GM23338 (cell line): ENCODE measurements at regions not wholly inside any gene's neighbourhood (a gene's known extent, or its start where the extent isn't known, plus 50 kb on each side); places are given as distances from the start of the nearest gene placed in this dataset.

ENCODE experiments used
- CREB1 ChIP-seq: fragments of 250-450 bp; sonication (Bioruptor Pico); IDR thresholded peaks from 2 replicates; pipeline ENCODE4 v1.5.0; 2020; ENCODE audit warnings: low read depth, mild to moderate bottlenecking, moderate library complexity
- CTCF ChIP-seq, 2 experiments: fragments of 200-600 bp in 1 of 2; sonication (generic) in 1 of 2; conservative IDR thresholded peaks; 2 replicates each; pipeline versions ENCODE4 v1.5.1 to v1.6.1; 2016 to 2017; ENCODE audit warnings: antibody characterized with exemption in 2 of 2, low read depth in 2 of 2, mild to moderate bottlenecking in 2 of 2, moderate library complexity in 1 of 2
- EZH2 ChIP-seq: fragments of 200-600 bp; sonication (generic); IDR thresholded peaks from one replicate; pipeline ENCODE4 v1.8.0; 2017; ENCODE audit warnings: antibody characterized with exemption, mild to moderate bottlenecking, low read depth; ENCODE audit not compliant: unreplicated experiment
- EZH2phosphoT487 ChIP-seq: fragments of 200-600 bp; sonication (generic); IDR thresholded peaks from one replicate; pipeline ENCODE4 v1.8.1; 2018; ENCODE audit warnings: antibody characterized with exemption; ENCODE audit not compliant: unreplicated experiment
- JUNB ChIP-seq: IDR thresholded peaks from one replicate; pipeline ENCODE4 v1.6.1; 2016; ENCODE audit warnings: antibody characterized with exemption; ENCODE audit not compliant: unreplicated experiment
- NANOG ChIP-seq: IDR thresholded peaks from 2 replicates; pipeline ENCODE4 v1.6.1; 2016; ENCODE audit warnings: antibody characterized with exemption, borderline replicate concordance
- POLR2AphosphoS5 ChIP-seq: IDR thresholded peaks from 2 replicates; pipeline ENCODE4 v1.6.1; 2016; ENCODE audit warnings: antibody characterized with exemption, low read depth
- REST ChIP-seq: IDR thresholded peaks from one replicate; pipeline ENCODE4 v1.6.1; 2018; ENCODE audit warnings: antibody characterized with exemption; ENCODE audit not compliant: unreplicated experiment
- ZNF331 ChIP-seq: fragments of 250-450 bp; sonication (Bioruptor Pico); IDR thresholded peaks from 2 replicates; pipeline ENCODE4 v1.5.0; 2020; ENCODE audit warnings: low read depth, mild to moderate bottlenecking, moderate library complexity

DNA sequence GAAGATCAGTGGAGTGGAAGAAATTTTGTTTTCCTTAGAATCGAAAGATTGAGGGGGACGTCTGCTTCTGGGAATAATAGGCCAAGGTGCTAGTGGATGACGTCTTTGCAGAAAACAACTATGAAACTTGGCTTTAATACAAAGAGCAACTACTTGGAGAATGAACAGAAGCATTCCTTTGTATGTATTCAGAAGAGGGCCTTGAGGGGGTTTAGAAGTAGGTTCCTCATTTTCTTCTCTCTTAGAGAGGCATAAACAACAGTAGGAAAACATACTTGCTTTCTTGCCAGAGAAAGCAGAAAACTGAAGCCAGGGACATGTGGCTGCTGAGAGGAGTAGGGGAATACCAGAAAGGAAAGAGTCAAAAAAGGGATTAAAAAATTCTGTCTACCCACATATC, 167.8 kb downstream of the ZNF330 start:
- no peak for TF ChIP-seq CTCF (conservative IDR thresholded peaks at IDR 0.05; ENCODE audit: low read depth in 2 of 2)
- TF ChIP-seq POLR2AphosphoS5: no peak
- no peak for TF ChIP-seq CREB1 (CRISPR knock-in tag)
- TF ChIP-seq EZH2phosphoT487: no peak
- TF ChIP-seq EZH2: no peak
- no peak for TF ChIP-seq REST
- TF ChIP-seq ZNF331 (CRISPR knock-in tag): no peak
- TF ChIP-seq JUNB: no peak
- TF ChIP-seq NANOG: no peak
